ENCODE measurements at regions not wholly inside any gene's neighbourhood (a gene's known extent, or its start where the extent isn't known, plus 50 kb on each side); places are given as distances from the start of the nearest gene placed in this dataset.
"Not testable (repeated sequence)": the region's sequence is repeated elsewhere in the genome, so short reads cannot be mapped to it uniquely, and the experiment has no call there.

GRCh38 chr1:199197695-199198094 is 558.9 kb downstream of the PTPRC start:
- DNase-seq (ENCODE audit: low read depth in 2 of 3, low spot score in 2 of 3): no peak

GRCh38 chr1:199202331-199202730 is 563.5 kb downstream of the PTPRC start:
- DNase-seq (ENCODE audit: low read depth in 2 of 3, low spot score in 2 of 3): no peak

- DNase-seq (ENCODE audit: low read depth in 2 of 3, low spot score in 2 of 3): no peak
Measured at GRCh38 chr1:199204231-199204630, 565.4 kb downstream of the PTPRC start.

GRCh38 chr1:199205740-199206441 is 567.1 kb downstream of the PTPRC start:
- no peak for DNase-seq (ENCODE audit: low read depth in 2 of 3, low spot score in 2 of 3)

- DNase-seq (ENCODE audit: low read depth in 2 of 3, low spot score in 2 of 3): no peak
Measured at GRCh38 chr1:199208847-199209246, 570.0 kb downstream of the PTPRC start.

GRCh38 chr1:199218065-199218464 is 579.2 kb downstream of the PTPRC start:
- no peak for DNase-seq (ENCODE audit: low read depth in 2 of 3, low spot score in 2 of 3)

- DNase-seq (ENCODE audit: low read depth in 2 of 3, low spot score in 2 of 3): no peak
Measured at GRCh38 chr1:199218533-199218932, 579.7 kb downstream of the PTPRC start.

GRCh38 chr1:199220031-199220430 is 581.2 kb downstream of the PTPRC start:
- no peak for DNase-seq (ENCODE audit: low read depth in 2 of 3, low spot score in 2 of 3)

- no peak for DNase-seq (ENCODE audit: low read depth in 2 of 3, low spot score in 2 of 3)
Measured at GRCh38 chr1:199221371-199222150, 582.7 kb downstream of the PTPRC start.

GRCh38 chr1:199223936-199224335 is 585.1 kb downstream of the PTPRC start:
- DNase-seq (ENCODE audit: low read depth in 2 of 3, low spot score in 2 of 3): no peak

- DNase-seq (ENCODE audit: low read depth in 2 of 3, low spot score in 2 of 3): no peak
Measured at GRCh38 chr1:199226163-199226562, 587.3 kb downstream of the PTPRC start.

GRCh38 chr1:199242147-199242546 is 603.3 kb downstream of the PTPRC start:
- DNase-seq (ENCODE audit: low read depth in 2 of 3, low spot score in 2 of 3): no peak

GRCh38 chr1:199242601-199243000 is 603.8 kb downstream of the PTPRC start:
- no peak for DNase-seq (ENCODE audit: low read depth in 2 of 3, low spot score in 2 of 3)

GRCh38 chr1:199243423-199244061 is 604.7 kb downstream of the PTPRC start:
- peak; percentile 30 to 54 (median 50) for DNase-seq (ENCODE audit: low read depth in 2 of 3, low spot score in 2 of 3)

- DNase-seq (ENCODE audit: low read depth in 2 of 3, low spot score in 2 of 3): no peak
Measured at GRCh38 chr1:199245946-199246345, 607.1 kb downstream of the PTPRC start.

- no peak for DNase-seq (ENCODE audit: low read depth in 2 of 3, low spot score in 2 of 3)
Measured at GRCh38 chr1:199246716-199247115, 607.9 kb downstream of the PTPRC start.

- no peak for DNase-seq (ENCODE audit: low read depth in 2 of 3, low spot score in 2 of 3)
Measured at GRCh38 chr1:199247891-199248290, 609.1 kb downstream of the PTPRC start.

- not testable (repeated sequence) for DNase-seq (ENCODE audit: low read depth in 2 of 3, low spot score in 2 of 3)
Measured at GRCh38 chr1:199254040-199254439, 615.2 kb downstream of the PTPRC start.

- DNase-seq (ENCODE audit: low read depth in 2 of 3, low spot score in 2 of 3): no peak
Measured at GRCh38 chr1:199261328-199261727, 622.5 kb downstream of the PTPRC start.

GRCh38 chr1:199264283-199264682 is 625.4 kb downstream of the PTPRC start:
- no peak for DNase-seq (ENCODE audit: low read depth in 2 of 3, low spot score in 2 of 3)

GRCh38 chr1:199264911-199265310 is 626.1 kb downstream of the PTPRC start:
- DNase-seq (ENCODE audit: low read depth in 2 of 3, low spot score in 2 of 3): no peak

GRCh38 chr1:199265319-199265718 is 626.5 kb downstream of the PTPRC start:
- no peak for DNase-seq (ENCODE audit: low read depth in 2 of 3, low spot score in 2 of 3)

Measured in activated CD8-positive, alpha-beta memory T cell treated with anti-CD3 and anti-CD28 coated beads for 48 hours (primary cell).